ENCODE measurements at regions not wholly inside any gene's neighbourhood (a gene's known extent, or its start where the extent isn't known, plus 50 kb on each side); places are given as distances from the start of the nearest gene placed in this dataset.

DNA sequence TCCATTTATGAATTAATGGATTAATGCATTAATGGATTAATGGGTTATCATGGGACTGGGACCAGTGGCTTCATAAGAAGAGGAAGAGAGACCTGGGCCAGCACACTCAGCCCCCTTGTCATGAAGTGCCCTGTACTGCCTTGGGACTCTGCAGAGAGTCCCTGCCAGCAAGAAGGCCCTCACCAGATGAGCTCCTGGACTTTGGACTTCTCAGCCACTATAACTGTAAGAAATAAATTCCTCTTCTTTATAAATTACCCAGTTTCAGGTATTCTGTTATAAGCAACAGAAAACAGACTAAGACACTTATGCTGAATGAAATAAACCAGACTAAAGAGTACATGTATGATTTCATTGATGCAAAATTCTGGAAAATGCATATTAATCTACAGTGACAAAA is 119.4 kb upstream of the MSX1 start:
- no peaks in the 10 kb centered on the region for H3K36me3 ChIP-seq (ENCODE audit: control insufficient read depth, insufficient read depth, low read length)
- H3K4me3 ChIP-seq (replicated peaks; ENCODE audit: low read depth, low read length) = no peak overlapping the region
- TF ChIP-seq CTCF (IDR thresholded peaks at IDR 0.05; ENCODE audit: insufficient read depth, low read length, poor library complexity, severe bottlenecking) = no peak
- H3K27me3 ChIP-seq (replicated peaks; ENCODE audit: control insufficient read depth, insufficient read depth, low read length) = no peaks in the 10 kb centered on the region
- DNase-seq (ENCODE audit: extremely low read depth, insufficient read length) = no peak

DNA sequence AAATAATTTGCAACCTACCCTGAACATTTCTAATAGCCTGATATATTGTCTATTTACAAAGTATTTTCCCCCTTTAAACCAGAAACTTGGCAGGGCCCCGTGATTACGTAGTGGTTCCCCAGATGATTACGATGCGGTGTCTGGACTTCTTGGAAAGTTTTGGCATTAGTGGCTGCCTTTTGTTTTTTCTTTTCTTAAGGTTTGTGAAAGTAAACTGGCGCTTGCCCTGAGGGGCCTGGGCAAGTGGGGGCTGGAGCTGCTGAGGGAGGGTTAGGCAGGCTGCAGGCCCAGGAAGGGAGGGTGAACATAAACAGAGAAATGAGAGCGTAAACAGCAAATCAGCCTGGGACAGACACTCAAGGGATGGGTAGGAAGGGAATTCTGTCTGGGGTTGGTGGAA is 123.6 kb upstream of the MSX1 start:
- no peak for DNase-seq (ENCODE audit: extremely low read depth, insufficient read length)
- Histone ChIP-seq H3K4me3 (replicated peaks; ENCODE audit: low read depth, low read length) (no peak overlapping the region), H3K36me3 (ENCODE audit: control insufficient read depth, insufficient read depth, low read length) (no peaks in the 10 kb centered on the region), H3K27me3 (replicated peaks; ENCODE audit: control insufficient read depth, insufficient read depth, low read length) (no peaks in the 10 kb centered on the region)
- no peak for TF ChIP-seq CTCF (IDR thresholded peaks at IDR 0.05; ENCODE audit: insufficient read depth, low read length, poor library complexity, severe bottlenecking)

GRCh38 chr4:4735136-4735750 is 124.2 kb upstream of the MSX1 start:
- DNase-seq (ENCODE audit: extremely low read depth, insufficient read length) = no peak
- H3K27me3 ChIP-seq (replicated peaks; ENCODE audit: control insufficient read depth, insufficient read depth, low read length) = no peaks in the 10 kb centered on the region
- H3K36me3 ChIP-seq (ENCODE audit: control insufficient read depth, insufficient read depth, low read length) = no peaks in the 10 kb centered on the region
- TF ChIP-seq CTCF (IDR thresholded peaks at IDR 0.05; ENCODE audit: insufficient read depth, low read length, poor library complexity, severe bottlenecking) = no peak
- H3K4me3 ChIP-seq (replicated peaks; ENCODE audit: low read depth, low read length) = no peak overlapping the region

DNA sequence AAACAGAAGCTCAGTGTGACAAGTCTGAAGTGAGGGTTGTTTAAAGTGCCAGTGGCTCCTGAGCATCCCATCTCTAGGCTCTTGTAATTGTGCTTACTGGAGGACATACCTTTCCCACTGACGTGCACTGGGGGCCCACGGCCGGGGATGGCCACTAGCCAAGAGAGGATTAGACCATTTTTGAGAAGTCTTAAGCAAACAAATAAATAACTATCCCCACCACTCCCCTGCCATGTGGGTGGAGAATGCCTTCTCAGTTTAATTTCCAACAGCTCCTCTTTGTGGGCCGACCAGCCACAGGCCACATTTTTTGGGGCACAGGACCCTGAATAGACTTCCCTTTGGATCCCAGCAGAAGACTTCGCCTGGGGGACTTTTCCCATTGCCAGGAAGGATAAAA is 125.0 kb upstream of the MSX1 start:
- H3K36me3 ChIP-seq (ENCODE audit: control insufficient read depth, insufficient read depth, low read length) = no peaks in the 10 kb centered on the region
- TF ChIP-seq CTCF (IDR thresholded peaks at IDR 0.05; ENCODE audit: insufficient read depth, low read length, poor library complexity, severe bottlenecking) = no peak
- no peaks in the 10 kb centered on the region for H3K27me3 ChIP-seq (replicated peaks; ENCODE audit: control insufficient read depth, insufficient read depth, low read length)
- DNase-seq (ENCODE audit: extremely low read depth, insufficient read length) = no peak
- H3K4me3 ChIP-seq (replicated peaks; ENCODE audit: low read depth, low read length) = no peak overlapping the region

DNA sequence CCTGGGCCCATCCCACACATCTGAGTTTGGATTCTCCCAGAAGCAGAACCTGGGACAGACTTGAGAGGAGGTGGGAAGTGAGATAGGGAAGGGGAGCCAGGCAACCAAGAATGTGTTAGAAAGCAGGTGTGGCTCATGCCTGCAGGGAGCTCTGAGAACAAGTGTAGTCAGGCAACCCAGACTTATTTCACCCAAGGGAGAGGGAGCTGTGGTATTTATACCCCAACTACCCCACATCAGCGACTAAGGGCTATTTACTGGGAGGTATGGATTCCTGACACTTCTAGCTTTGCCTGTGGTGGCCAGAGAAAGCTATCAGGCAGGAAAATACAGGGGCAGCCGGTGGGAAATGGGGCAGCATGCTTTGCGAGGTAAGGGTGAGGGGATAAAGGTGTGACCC is 125.8 kb upstream of the MSX1 start:
- TF ChIP-seq CTCF (IDR thresholded peaks at IDR 0.05; ENCODE audit: insufficient read depth, low read length, poor library complexity, severe bottlenecking) = no peak
- H3K4me3 ChIP-seq (replicated peaks; ENCODE audit: low read depth, low read length) = no peak overlapping the region
- no peaks in the 10 kb centered on the region for H3K27me3 ChIP-seq (replicated peaks; ENCODE audit: control insufficient read depth, insufficient read depth, low read length)
- H3K36me3 ChIP-seq (ENCODE audit: control insufficient read depth, insufficient read depth, low read length) = no peaks in the 10 kb centered on the region
- no peak for DNase-seq (ENCODE audit: extremely low read depth, insufficient read length)

- H3K27me3 ChIP-seq (replicated peaks; ENCODE audit: control insufficient read depth, insufficient read depth, low read length) = no peaks in the 10 kb centered on the region
- no peak for TF ChIP-seq CTCF (IDR thresholded peaks at IDR 0.05; ENCODE audit: insufficient read depth, low read length, poor library complexity, severe bottlenecking)
- H3K4me3 ChIP-seq (replicated peaks; ENCODE audit: low read depth, low read length) = no peak overlapping the region
- no peaks in the 10 kb centered on the region for H3K36me3 ChIP-seq (ENCODE audit: control insufficient read depth, insufficient read depth, low read length)
- DNase-seq (ENCODE audit: extremely low read depth, insufficient read length) = no peak
Measured at GRCh38 chr4:4730249-4730648, 129.2 kb upstream of the MSX1 start.

All from GM06990 (cell line).